A549 (cell line): ENCODE measurements at regions not wholly inside any gene's neighbourhood (a gene's known extent, or its start where the extent isn't known, plus 50 kb on each side); places are given as distances from the start of the nearest gene placed in this dataset.

ENCODE experiments used
- BHLHE40 ChIP-seq: IDR thresholded peaks from 2 replicates; pipeline ENCODE4 v1.6.1; 2012; ENCODE audit warnings: low read depth, low read length, inconsistent platforms
- CHD4 ChIP-seq: fragments of 200-600 bp; sonication (generic); IDR thresholded peaks from 2 replicates; pipeline ENCODE4 v1.6.1; 2016; ENCODE audit warnings: antibody characterized with exemption, mild to moderate bottlenecking, borderline replicate concordance
- CTCF ChIP-seq: fragments of >200 bp; sonication (Bioruptor Twin); formaldehyde crosslinking; IDR thresholded peaks from 3 replicates; pipeline ENCODE4 v1.5.1; 2016
- EP300 ChIP-seq, 2 experiments: fragments of >200 bp; sonication (Bioruptor Twin); formaldehyde crosslinking; IDR thresholded peaks; 2 replicates in 1 of 2; 3 replicates in 1 of 2; pipeline ENCODE4 v1.6.1; 2016 to 2017
- ESRRA ChIP-seq: fragments of 150-350 bp; IDR thresholded peaks from 2 replicates; pipeline ENCODE4 v1.6.1; 2014; ENCODE audit warnings: mild to moderate bottlenecking, low read length, borderline replicate concordance
- KDM1A ChIP-seq: fragments of 200-600 bp; sonication (generic); IDR thresholded peaks from 2 replicates; pipeline ENCODE4 v1.6.1; 2016; ENCODE audit warnings: low read depth, mild to moderate bottlenecking
- NPAS2 ChIP-seq: fragments of 250-450 bp; sonication (Bioruptor Pico); IDR thresholded peaks from 2 replicates; pipeline ENCODE4 v1.8.0; 2022; ENCODE audit warnings: mild to moderate bottlenecking, moderate library complexity, borderline replicate concordance
- NR3C1 ChIP-seq: fragments of >200 bp; sonication (Bioruptor Twin); formaldehyde crosslinking; IDR thresholded peaks from 3 replicates; pipeline ENCODE4 v1.6.1; 2017
- POLR2A ChIP-seq: IDR thresholded peaks from 2 replicates; pipeline ENCODE4 v1.6.1; 2012; ENCODE audit warnings: mild to moderate bottlenecking, low read length
- REST ChIP-seq: fragments of 200-600 bp; sonication (generic); IDR thresholded peaks from 2 replicates; pipeline ENCODE4 v1.6.1; 2016; ENCODE audit warnings: antibody characterized with exemption, mild to moderate bottlenecking, moderate library complexity
- SMC3 ChIP-seq: fragments of >200 bp; sonication (Bioruptor Twin); formaldehyde crosslinking; IDR thresholded peaks from 3 replicates; pipeline ENCODE4 v1.6.1; 2018; ENCODE audit warnings: inconsistent platforms
- USF2 ChIP-seq: fragments of 450-650 bp; IDR thresholded peaks from 2 replicates; pipeline ENCODE4 v1.6.1; 2014; ENCODE audit warnings: antibody characterized with exemption
- TF ChIP-seq, protein P1 (sequence below): IDR thresholded peaks from 2 replicates; pipeline ENCODE4 v1.6.1; 2012

DNA sequence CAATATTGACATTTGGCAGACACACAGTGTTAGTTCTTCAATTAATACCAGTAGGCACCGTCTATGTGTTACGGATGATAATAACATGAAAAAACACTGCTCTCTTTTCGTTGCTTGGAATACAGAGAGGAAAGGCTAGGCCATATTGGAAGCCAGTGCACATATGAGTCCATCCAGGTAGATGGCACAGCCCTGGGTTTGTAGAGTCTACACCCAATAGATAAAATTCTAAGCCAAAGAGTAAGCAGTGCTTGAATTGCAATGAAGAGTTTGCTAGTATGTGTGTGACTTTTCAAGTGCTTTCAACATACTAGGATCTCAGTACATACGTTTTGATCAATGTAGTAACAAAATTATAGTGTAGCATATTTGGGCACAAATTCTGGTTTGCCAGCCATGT lies 243.3 kb upstream of the AVPR1A start:
- no peak for TF ChIP-seq CTCF
- TF ChIP-seq POLR2A: no peak
- no peak for TF ChIP-seq NPAS2 (CRISPR knock-in tag)
- TF ChIP-seq EP300 (IDR thresholded peaks at IDR 0.05): no peak
- TF ChIP-seq USF2: no peak
- TF ChIP-seq ESRRA: no peak
- TF ChIP-seq NR3C1: no peak
- TF ChIP-seq SMC3: no peak
- TF ChIP-seq CHD4: no peak
- no peak for TF ChIP-seq BHLHE40
- TF ChIP-seq REST: no peak
- TF ChIP-seq, protein P1, sequence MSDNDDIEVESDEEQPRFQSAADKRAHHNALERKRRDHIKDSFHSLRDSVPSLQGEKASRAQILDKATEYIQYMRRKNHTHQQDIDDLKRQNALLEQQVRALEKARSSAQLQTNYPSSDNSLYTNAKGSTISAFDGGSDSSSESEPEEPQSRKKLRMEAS: no peak
- no peak for TF ChIP-seq KDM1A
